LNCAP (cell line): ENCODE measurements at regions not wholly inside any gene's neighbourhood (a gene's known extent, or its start where the extent isn't known, plus 50 kb on each side); places are given as distances from the start of the nearest gene placed in this dataset.

Experiments used
- TF ChIP-seq, protein P1 (sequence below): fragments of 450-650 bp; IDR thresholded peaks from 2 replicates; pipeline ENCODE4 v1.5.1; 2017; ENCODE audit warnings: mild to moderate bottlenecking

- TF ChIP-seq, protein P1, sequence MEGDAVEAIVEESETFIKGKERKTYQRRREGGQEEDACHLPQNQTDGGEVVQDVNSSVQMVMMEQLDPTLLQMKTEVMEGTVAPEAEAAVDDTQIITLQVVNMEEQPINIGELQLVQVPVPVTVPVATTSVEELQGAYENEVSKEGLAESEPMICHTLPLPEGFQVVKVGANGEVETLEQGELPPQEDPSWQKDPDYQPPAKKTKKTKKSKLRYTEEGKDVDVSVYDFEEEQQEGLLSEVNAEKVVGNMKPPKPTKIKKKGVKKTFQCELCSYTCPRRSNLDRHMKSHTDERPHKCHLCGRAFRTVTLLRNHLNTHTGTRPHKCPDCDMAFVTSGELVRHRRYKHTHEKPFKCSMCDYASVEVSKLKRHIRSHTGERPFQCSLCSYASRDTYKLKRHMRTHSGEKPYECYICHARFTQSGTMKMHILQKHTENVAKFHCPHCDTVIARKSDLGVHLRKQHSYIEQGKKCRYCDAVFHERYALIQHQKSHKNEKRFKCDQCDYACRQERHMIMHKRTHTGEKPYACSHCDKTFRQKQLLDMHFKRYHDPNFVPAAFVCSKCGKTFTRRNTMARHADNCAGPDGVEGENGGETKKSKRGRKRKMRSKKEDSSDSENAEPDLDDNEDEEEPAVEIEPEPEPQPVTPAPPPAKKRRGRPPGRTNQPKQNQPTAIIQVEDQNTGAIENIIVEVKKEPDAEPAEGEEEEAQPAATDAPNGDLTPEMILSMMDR = no peak
These were observed 66.1 kb upstream of the SEC14L1 start for GRCh38 chr17:77074681-77075080.

GRCh38 chr17:77076124-77076830 is 64.5 kb upstream of the SEC14L1 start:
- TF ChIP-seq, protein P1 = no peak

DNA sequence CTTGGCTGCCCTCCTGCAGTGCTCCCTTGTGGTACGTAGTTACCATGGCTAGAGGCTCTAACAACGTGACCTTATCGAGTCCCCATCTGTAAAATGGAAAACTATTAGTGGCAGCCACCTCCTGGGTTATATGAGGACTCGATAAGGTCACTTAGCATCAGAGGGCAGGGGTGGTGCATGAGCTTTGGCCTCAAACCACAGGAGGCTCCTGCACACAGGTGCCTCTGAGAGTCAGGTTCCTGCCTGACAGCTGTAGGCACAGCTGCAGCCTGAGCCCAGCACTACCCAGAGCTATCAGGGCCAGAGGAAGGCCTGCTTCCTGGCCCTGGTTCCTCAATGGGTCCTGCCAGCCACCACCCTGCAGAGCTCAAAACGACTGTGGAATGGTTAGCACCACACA is 57.2 kb upstream of the SEC14L1 start:
- TF ChIP-seq, protein P1 = no peak

DNA sequence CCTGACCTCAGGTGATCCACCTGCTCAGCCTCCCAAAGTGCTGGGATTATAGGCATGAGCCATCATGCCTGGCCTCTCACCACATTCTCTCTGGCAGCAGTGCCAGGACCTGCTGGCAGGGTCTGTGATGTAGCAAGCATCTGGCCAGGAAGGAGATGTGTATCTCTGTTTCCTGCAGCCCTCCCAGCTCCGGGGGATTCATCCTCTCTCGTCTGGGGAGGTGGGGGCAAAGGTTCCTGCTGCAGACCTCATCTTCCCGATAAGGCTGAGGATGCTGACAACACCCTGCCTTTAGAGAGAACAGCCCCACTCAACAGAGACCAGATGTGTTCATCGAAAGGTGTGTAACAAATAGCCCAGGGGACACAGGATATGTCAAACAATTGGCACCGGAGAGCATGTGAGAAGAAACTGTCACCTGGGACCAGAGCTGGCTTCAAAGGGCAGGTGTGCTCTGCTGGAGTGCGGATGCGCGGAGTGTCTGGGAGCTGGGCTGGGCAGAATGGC is 54.8 kb upstream of the SEC14L1 start:
- TF ChIP-seq, protein P1 = no peak

DNA sequence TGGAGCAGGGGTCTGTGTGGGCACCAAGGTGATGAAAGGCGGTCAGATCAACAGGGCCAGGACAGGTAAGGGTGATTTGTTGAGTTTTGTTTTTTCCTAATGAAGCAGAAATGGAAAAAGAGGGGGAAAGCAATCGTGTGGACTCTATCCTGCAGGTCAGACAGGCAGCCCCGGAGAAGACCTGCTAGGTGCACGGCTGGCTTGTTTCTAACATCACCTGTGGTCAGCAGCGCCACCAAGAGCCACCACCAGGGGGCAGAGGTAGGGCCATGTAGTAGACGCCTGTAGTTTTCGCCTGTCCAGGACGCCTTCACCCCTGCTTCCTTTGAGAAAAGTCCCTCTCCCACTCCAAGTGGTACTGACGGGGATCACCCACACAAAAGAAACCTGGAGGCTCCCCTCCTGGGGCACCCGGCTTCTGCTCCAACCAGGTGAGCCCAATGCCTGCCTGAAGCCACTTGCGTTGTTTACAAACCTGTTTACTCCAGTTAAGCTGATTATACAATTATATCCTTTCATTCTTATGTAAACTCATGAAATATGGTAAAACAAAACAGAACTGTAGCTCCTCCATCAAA is 54.2 kb upstream of the SEC14L1 start:
- TF ChIP-seq, protein P1 = peak; percentile 88

DNA sequence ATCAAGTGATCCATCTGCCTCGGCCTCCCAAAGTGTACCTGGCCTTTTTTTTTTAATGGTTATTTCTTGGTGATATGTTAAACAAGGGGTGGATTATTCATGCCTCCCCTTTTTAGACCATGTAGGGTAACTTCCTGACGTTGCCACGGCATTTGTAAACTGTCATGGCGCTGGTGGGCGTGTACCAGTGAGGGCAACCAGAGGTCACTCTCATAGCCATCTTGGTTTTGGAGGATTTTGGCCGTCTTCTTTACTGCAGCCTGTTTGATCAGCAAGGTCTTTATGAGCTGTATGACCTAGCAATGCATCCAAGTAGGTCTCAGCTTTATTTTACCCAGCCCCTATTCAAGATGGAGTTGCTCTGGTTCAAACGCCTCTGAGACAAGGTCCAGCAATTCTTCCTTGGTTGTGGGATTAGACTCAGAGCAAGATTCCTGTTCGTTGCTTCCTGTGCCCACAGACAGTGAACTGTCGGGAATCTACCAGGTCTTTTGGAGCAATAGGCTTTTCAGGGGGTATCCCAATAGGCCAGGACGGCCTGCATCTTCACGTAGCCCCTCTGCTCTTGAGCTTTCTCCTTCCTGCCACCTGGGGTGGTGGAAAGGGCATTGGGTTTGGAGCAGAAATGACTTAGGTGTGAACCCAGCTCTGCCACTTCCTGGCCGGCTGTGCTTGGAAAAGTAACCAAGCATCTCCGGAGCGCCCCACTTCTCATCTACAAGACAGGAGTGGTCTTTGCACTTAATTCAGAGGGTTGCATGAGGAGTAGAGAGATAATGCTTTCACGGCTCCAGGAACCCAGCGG is 52.9 kb upstream of the SEC14L1 start:
- TF ChIP-seq, protein P1 = no peak

GRCh38 chr17:77088455-77089123 is 52.2 kb upstream of the SEC14L1 start:
- TF ChIP-seq, protein P1 = peak; percentile 40; the same call in 1 of the 2 replicates
